SK-N-SH (cell line): ENCODE measurements at regions not wholly inside any gene's neighbourhood (a gene's known extent, or its start where the extent isn't known, plus 50 kb on each side); places are given as distances from the start of the nearest gene placed in this dataset.

ENCODE experiments used
- CTCF ChIA-PET: fragments of 300-600, 350-600 bp; formaldehyde crosslinking; extraction: SDS; loops from one replicate; lab custom pipeline; 2021; lab: Yijun Ruan, JAX
- POLR2A ChIA-PET: fragments of 350-600 bp; sonication (Branson Sonifier 250); formaldehyde crosslinking; extraction: SDS; loops from one replicate; lab custom pipeline; 2020; ENCODE audit warnings: antibody characterized with exemption, inconsistent platforms; lab: Yijun Ruan, JAX
- DNase-seq: peaks from one replicate; pipeline ENCODE4 v3.0.0; 2012
- H2AFZ ChIP-seq: fragments of 200-600 bp; sonication (generic); 2 replicates; pipeline ENCODE4 v1.8.1; 2016; ENCODE audit warnings: antibody characterized with exemption, mild to moderate bottlenecking, low read depth
- H3F3A ChIP-seq: fragments of 200-600 bp; sonication (generic); replicated peaks from 2 replicates; pipeline ENCODE3; 2016; ENCODE audit warnings: antibody characterized with exemption, mild to moderate bottlenecking; ENCODE audit not compliant: insufficient read depth
- H3K27ac ChIP-seq, 2 experiments: fragments of 200-500 bp in 1 of 2; fragments of 200-600 bp in 1 of 2; sonication (Bioruptor generic) in 1 of 2; sonication (generic), shearing (Covaris generic) in 1 of 2; 2 replicates each; pipeline versions ENCODE4 v1.5.1 to v1.6.1; 2014 to 2016; ENCODE audit warnings: low read depth in 2 of 2, inconsistent platforms in 1 of 2, low read length in 1 of 2, mild to moderate bottlenecking in 1 of 2, mixed read lengths in 1 of 2
- H3K27me3 ChIP-seq: fragments of 200-600 bp; sonication (generic), shearing (Covaris generic); 2 replicates; pipeline ENCODE4 v1.6.1; 2016; ENCODE audit warnings: mixed run types; ENCODE audit not compliant: insufficient read depth
- H3K36me3 ChIP-seq, 2 experiments: fragments of 200-500 bp in 1 of 2; fragments of 200-600 bp in 1 of 2; sonication (Bioruptor generic) in 1 of 2; sonication (generic) in 1 of 2; replicated peaks in 1 of 2; 2 replicates each; pipeline versions ENCODE3 to v1.5.1; 2014 to 2016; ENCODE audit warnings: low read length in 1 of 2, mild to moderate bottlenecking in 1 of 2; ENCODE audit not compliant: insufficient read depth in 2 of 2, control insufficient read depth in 1 of 2
- H3K4me1 ChIP-seq, 2 experiments: fragments of 200-500 bp in 1 of 2; fragments of 200-600 bp in 1 of 2; sonication (Bioruptor generic) in 1 of 2; sonication (generic), shearing (Covaris generic) in 1 of 2; 2 replicates each; pipeline versions ENCODE4 v1.5.1 to v1.6.1; 2014 to 2016; ENCODE audit warnings: low read depth in 1 of 2, low read length in 1 of 2, mixed run types in 1 of 2; ENCODE audit not compliant: insufficient read depth in 2 of 2, control insufficient read depth in 1 of 2
- H3K4me2 ChIP-seq: fragments of 200-600 bp; sonication (generic), shearing (Covaris generic); 2 replicates; pipeline ENCODE4 v1.6.1; 2017; ENCODE audit warnings: mixed run types
- H3K4me3 ChIP-seq, 2 experiments: fragments of 200-500 bp in 1 of 2; fragments of 200-600 bp in 1 of 2; sonication (Bioruptor generic) in 1 of 2; sonication (generic), shearing (Covaris generic) in 1 of 2; 2 replicates each; pipeline versions ENCODE4 v1.5.1 to v1.8.1; 2014 to 2016; ENCODE audit warnings: low read depth in 2 of 2, inconsistent platforms in 1 of 2, low read length in 1 of 2, mild to moderate bottlenecking in 1 of 2, mixed read lengths in 1 of 2, moderate library complexity in 1 of 2
- H3K79me2 ChIP-seq: fragments of 200-600 bp; sonication (generic); 2 replicates; pipeline ENCODE4 v1.8.1; 2017; ENCODE audit warnings: mild to moderate bottlenecking; ENCODE audit not compliant: insufficient read depth
- H3K9ac ChIP-seq: fragments of 200-600 bp; sonication (generic); 2 replicates; pipeline ENCODE4 v1.6.1; 2017; ENCODE audit warnings: mixed run types
- H3K9me2 ChIP-seq: fragments of 200-600 bp; sonication (generic); 2 replicates; pipeline ENCODE4 v1.6.1; 2017; ENCODE audit warnings: mixed run types
- H3K9me3 ChIP-seq: fragments of 200-600 bp; sonication (generic); 2 replicates; pipeline ENCODE4 v1.6.1; 2017; ENCODE audit warnings: mixed run types, mild to moderate bottlenecking, moderate library complexity
- H4K20me1 ChIP-seq: fragments of 200-600 bp; sonication (generic); 2 replicates; pipeline ENCODE4 v1.6.1; 2017; ENCODE audit warnings: mild to moderate bottlenecking, mixed run types; ENCODE audit not compliant: insufficient read depth
- EP300 ChIP-seq, 2 experiments: IDR thresholded peaks; 2 replicates each; pipeline versions ENCODE4 v1.4.0 to v1.6.1; 2012; ENCODE audit warnings: borderline replicate concordance in 1 of 2, low read depth in 1 of 2, low read length in 1 of 2
- EZH2phosphoT487 ChIP-seq: fragments of 200-600 bp; sonication (generic); IDR thresholded peaks from 2 replicates; pipeline ENCODE4 v1.6.1; 2017; ENCODE audit warnings: low read depth, mixed run types, mild to moderate bottlenecking, antibody characterized with exemption, moderate library complexity, borderline replicate concordance
- FOXJ3 ChIP-seq: sonication (generic); formaldehyde crosslinking; IDR thresholded peaks from 2 replicates; pipeline ENCODE4 v1.5.1; 2020; ENCODE audit warnings: mild to moderate bottlenecking, missing genetic modification reagents
- MEF2A ChIP-seq: IDR thresholded peaks from 2 replicates; pipeline ENCODE4 v1.4.0; 2012; ENCODE audit warnings: low read depth, borderline replicate concordance
- RFX5 ChIP-seq: IDR thresholded peaks from 2 replicates; pipeline ENCODE4 v1.6.1; 2012; ENCODE audit warnings: mild to moderate bottlenecking, improper control_type of control experiment, low read length
- RXRA ChIP-seq: IDR thresholded peaks from 2 replicates; pipeline ENCODE4 v1.4.0; 2012; ENCODE audit warnings: low read depth, mild to moderate bottlenecking, borderline replicate concordance
- SIN3A ChIP-seq: IDR thresholded peaks from 2 replicates; pipeline ENCODE4 v1.6.1; 2012; ENCODE audit warnings: low read depth, mild to moderate bottlenecking, low read length, moderate library complexity, borderline replicate concordance
- TEAD4 ChIP-seq: IDR thresholded peaks from 2 replicates; pipeline ENCODE4 v1.4.0; 2012; ENCODE audit warnings: mild to moderate bottlenecking, borderline replicate concordance; ENCODE audit not compliant: insufficient read depth
- WGBS: methylation state at CpG from one replicate; pipeline ENCODE4 v1.1.6; 2017; ENCODE audit warnings: low lambda C conversion rate; 5-methylcytosine and 5-hydroxymethylcytosine counted together
- TF ChIP-seq, protein P1 (sequence below): IDR thresholded peaks from 2 replicates; pipeline ENCODE4 v1.4.0; 2012; ENCODE audit warnings: low read depth
- TF ChIP-seq, protein P2 (sequence below): IDR thresholded peaks from 2 replicates; pipeline ENCODE4 v1.4.0; 2012; ENCODE audit warnings: low read depth, borderline replicate concordance
- TF ChIP-seq, protein P3 (sequence below): IDR thresholded peaks from 2 replicates; pipeline ENCODE4; 2012
- TF ChIP-seq, protein P4 (sequence below): fragments of 200-600 bp; sonication (generic); IDR thresholded peaks from 2 replicates; pipeline ENCODE4 v1.6.1; 2017; ENCODE audit warnings: antibody characterized with exemption, mild to moderate bottlenecking, moderate library complexity

DNA sequence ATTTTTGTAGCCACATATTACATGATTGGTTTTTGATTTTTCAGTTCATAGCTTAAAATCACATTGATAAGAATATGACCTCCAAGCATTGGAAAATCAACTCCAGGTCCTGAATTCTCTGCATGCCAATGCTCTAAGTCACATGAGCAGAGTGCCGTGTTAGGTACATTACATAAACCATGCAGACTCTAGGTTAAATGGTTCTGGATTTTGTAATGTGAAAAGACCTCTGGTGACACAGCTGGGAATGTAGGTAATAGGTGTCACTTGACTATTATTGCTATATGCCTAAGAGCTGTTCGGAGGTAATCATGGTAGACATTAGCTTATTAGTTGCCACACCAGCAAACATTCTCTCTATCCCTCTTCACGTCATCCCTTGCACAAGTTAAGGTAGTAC lies 231.1 kb upstream of the SALL1 start (continued):
- TF ChIP-seq, protein P1, sequence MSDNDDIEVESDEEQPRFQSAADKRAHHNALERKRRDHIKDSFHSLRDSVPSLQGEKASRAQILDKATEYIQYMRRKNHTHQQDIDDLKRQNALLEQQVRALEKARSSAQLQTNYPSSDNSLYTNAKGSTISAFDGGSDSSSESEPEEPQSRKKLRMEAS, result no peak
- TF ChIP-seq SIN3A (no peak), EZH2phosphoT487 (no peak)
- TF ChIP-seq, protein P2, sequence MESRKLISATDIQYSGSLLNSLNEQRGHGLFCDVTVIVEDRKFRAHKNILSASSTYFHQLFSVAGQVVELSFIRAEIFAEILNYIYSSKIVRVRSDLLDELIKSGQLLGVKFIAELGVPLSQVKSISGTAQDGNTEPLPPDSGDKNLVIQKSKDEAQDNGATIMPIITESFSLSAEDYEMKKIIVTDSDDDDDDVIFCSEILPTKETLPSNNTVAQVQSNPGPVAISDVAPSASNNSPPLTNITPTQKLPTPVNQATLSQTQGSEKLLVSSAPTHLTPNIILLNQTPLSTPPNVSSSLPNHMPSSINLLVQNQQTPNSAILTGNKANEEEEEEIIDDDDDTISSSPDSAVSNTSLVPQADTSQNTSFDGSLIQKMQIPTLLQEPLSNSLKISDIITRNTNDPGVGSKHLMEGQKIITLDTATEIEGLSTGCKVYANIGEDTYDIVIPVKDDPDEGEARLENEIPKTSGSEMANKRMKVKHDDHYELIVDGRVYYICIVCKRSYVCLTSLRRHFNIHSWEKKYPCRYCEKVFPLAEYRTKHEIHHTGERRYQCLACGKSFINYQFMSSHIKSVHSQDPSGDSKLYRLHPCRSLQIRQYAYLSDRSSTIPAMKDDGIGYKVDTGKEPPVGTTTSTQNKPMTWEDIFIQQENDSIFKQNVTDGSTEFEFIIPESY, result no peak

DNA sequence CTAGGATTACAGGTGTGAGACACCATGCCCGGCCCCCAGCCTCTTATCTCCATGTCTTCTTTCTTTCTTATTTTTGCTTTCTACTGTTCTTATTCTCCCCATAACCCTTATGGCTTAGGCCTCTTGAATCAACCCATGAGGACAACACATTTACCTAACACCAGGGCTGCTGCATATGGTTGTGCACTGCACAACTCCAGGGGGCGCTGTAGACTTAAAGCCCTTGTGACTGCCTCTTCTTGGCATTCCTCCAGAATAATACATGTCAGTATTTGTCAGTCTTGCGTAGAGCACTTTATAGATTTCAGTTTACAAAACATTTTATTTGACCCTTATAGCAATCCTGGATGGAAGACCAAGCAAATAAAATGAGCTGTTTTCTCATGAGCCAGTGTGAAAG lies 225.0 kb upstream of the SALL1 start:
- Histone ChIP-seq H3K9me2 (no peaks in the 10 kb centered on the region), H3K79me2 (no peaks in the 10 kb centered on the region), H3K9ac (no peak overlapping the region), H2AFZ (no peak overlapping the region), H3K27ac (no peak overlapping the region), H3K9me3 (no peaks in the 10 kb centered on the region), H3K27me3 (no peaks in the 10 kb centered on the region), H3K4me3 (no peak overlapping the region), H4K20me1 (no peaks in the 10 kb centered on the region), H3K36me3 (no peaks in the 10 kb centered on the region), H3F3A (no peaks in the 10 kb centered on the region), H3K4me1 (no peaks in the 10 kb centered on the region), H3K4me2 (no peak overlapping the region)
- TF ChIP-seq, protein P2, result no peak
- TF ChIP-seq EP300 (IDR thresholded peaks at IDR 0.05; ENCODE audit: borderline replicate concordance in 1 of 2, low read depth in 1 of 2, low read length in 1 of 2), result no peak
- TF ChIP-seq, protein P3, sequence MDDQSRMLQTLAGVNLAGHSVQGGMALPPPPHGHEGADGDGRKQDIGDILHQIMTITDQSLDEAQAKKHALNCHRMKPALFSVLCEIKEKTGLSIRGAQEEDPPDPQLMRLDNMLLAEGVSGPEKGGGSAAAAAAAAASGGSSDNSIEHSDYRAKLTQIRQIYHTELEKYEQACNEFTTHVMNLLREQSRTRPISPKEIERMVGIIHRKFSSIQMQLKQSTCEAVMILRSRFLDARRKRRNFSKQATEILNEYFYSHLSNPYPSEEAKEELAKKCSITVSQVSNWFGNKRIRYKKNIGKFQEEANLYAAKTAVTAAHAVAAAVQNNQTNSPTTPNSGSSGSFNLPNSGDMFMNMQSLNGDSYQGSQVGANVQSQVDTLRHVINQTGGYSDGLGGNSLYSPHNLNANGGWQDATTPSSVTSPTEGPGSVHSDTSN, result no peak
- no peak for TF ChIP-seq MEF2A
- TF ChIP-seq RFX5, result no peak
- TF ChIP-seq FOXJ3, result no peak
- TF ChIP-seq TEAD4, result no peak
- TF ChIP-seq RXRA, result no peak
- TF ChIP-seq, protein P4, sequence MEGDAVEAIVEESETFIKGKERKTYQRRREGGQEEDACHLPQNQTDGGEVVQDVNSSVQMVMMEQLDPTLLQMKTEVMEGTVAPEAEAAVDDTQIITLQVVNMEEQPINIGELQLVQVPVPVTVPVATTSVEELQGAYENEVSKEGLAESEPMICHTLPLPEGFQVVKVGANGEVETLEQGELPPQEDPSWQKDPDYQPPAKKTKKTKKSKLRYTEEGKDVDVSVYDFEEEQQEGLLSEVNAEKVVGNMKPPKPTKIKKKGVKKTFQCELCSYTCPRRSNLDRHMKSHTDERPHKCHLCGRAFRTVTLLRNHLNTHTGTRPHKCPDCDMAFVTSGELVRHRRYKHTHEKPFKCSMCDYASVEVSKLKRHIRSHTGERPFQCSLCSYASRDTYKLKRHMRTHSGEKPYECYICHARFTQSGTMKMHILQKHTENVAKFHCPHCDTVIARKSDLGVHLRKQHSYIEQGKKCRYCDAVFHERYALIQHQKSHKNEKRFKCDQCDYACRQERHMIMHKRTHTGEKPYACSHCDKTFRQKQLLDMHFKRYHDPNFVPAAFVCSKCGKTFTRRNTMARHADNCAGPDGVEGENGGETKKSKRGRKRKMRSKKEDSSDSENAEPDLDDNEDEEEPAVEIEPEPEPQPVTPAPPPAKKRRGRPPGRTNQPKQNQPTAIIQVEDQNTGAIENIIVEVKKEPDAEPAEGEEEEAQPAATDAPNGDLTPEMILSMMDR, result peak; percentile 25
- ChIA-PET CTCF (no interaction called here), POLR2A (no interaction called here)
- WGBS, result 27% methylated on average over 3 of the region's 3 CpGs
- no peak for DNase-seq
